Neuronal stem cell (in vitro differentiated cells): ENCODE measurements at regions not wholly inside any gene's neighbourhood (a gene's known extent, or its start where the extent isn't known, plus 50 kb on each side); places are given as distances from the start of the nearest gene placed in this dataset.

ENCODE experiments used
- DNase-seq: peaks from one replicate; pipeline ENCODE4 v3.0.0-alpha.2; 2013; ENCODE audit warnings: low spot score
- H2AFZ ChIP-seq: one replicate; pipeline ENCODE4 v1.6.1; 2013; ENCODE audit warnings: mild to moderate bottlenecking, low read length, inconsistent platforms
- H2AK5ac ChIP-seq: 2 replicates; pipeline ENCODE4 v1.6.1; 2013; ENCODE audit warnings: low read depth, mild to moderate bottlenecking, inconsistent platforms, low read length, moderate library complexity, mixed read lengths
- H2BK120ac ChIP-seq: 2 replicates; pipeline ENCODE4 v1.6.1; 2013; ENCODE audit warnings: low read depth, mild to moderate bottlenecking, inconsistent platforms, low read length, moderate library complexity, mixed read lengths
- H2BK12ac ChIP-seq: one replicate; pipeline ENCODE4 v1.6.1; 2013; ENCODE audit warnings: low read length, inconsistent platforms
- H2BK15ac ChIP-seq: 2 replicates; pipeline ENCODE4 v1.6.1; 2013; ENCODE audit warnings: mild to moderate bottlenecking, low read length, inconsistent platforms, mixed read lengths
- H2BK5ac ChIP-seq: one replicate; pipeline ENCODE4 v1.6.1; 2013; ENCODE audit warnings: inconsistent platforms, mild to moderate bottlenecking, low read length, moderate library complexity
- H3K14ac ChIP-seq: one replicate; pipeline ENCODE4 v1.6.1; 2013; ENCODE audit warnings: low read length, inconsistent platforms
- H3K18ac ChIP-seq: 2 replicates; pipeline ENCODE4 v1.6.1; 2013; ENCODE audit warnings: low read length, inconsistent platforms
- H3K23ac ChIP-seq: 2 replicates; pipeline ENCODE4 v1.6.1; 2013; ENCODE audit warnings: low read depth, mild to moderate bottlenecking, mixed read lengths, low read length, inconsistent platforms; ENCODE audit not compliant: poor library complexity
- H3K27ac ChIP-seq: replicated peaks from 3 replicates; pipeline ENCODE4 v1.5.1; 2013; ENCODE audit warnings: low read length, inconsistent platforms
- H3K27me3 ChIP-seq, 3 experiments: 2 replicates each; pipeline ENCODE4 v1.6.1; 2013; ENCODE audit warnings: low read length in 3 of 3, mild to moderate bottlenecking in 2 of 3, inconsistent platforms in 1 of 3, low read depth in 1 of 3, mixed read lengths in 1 of 3, moderate library complexity in 1 of 3; ENCODE audit not compliant: control insufficient read depth in 3 of 3, insufficient read depth in 3 of 3
- H3K36me3 ChIP-seq, 2 donors: replicated peaks in 1 of 2; 2 replicates each; pipeline ENCODE4 v1.6.1; 2013; ENCODE audit warnings: low read length in 2 of 2; ENCODE audit not compliant: control insufficient read depth in 2 of 2, insufficient read depth in 2 of 2
- H3K4ac ChIP-seq: 2 replicates; pipeline ENCODE4 v1.6.1; 2013; ENCODE audit warnings: inconsistent platforms, mild to moderate bottlenecking, low read length, moderate library complexity
- H3K4me1 ChIP-seq, 2 donors: 1 replicate in 1 of 2; 2 replicates in 1 of 2; pipeline ENCODE4 v1.6.1; 2013; ENCODE audit warnings: low read length in 2 of 2, low read depth in 1 of 2; ENCODE audit not compliant: control insufficient read depth in 2 of 2, insufficient read depth in 1 of 2
- H3K4me2 ChIP-seq: one replicate; pipeline ENCODE4 v1.6.1; 2013; ENCODE audit warnings: mild to moderate bottlenecking, low read length, inconsistent platforms; ENCODE audit not compliant: insufficient read depth, poor library complexity, severe bottlenecking
- H3K4me3 ChIP-seq, 2 donors: 2 replicates each; pipeline ENCODE4 v1.5.1; 2013; ENCODE audit warnings: low read length in 2 of 2, mild to moderate bottlenecking in 2 of 2, inconsistent platforms in 1 of 2, moderate library complexity in 1 of 2
- H3K79me1 ChIP-seq: one replicate; pipeline ENCODE4 v1.6.1; 2013; ENCODE audit warnings: low read depth, mild to moderate bottlenecking, inconsistent platforms, low read length, moderate library complexity
- H3K9ac ChIP-seq: one replicate; pipeline ENCODE4 v1.6.1; 2013; ENCODE audit warnings: mild to moderate bottlenecking, low read depth, low read length, inconsistent platforms; ENCODE audit not compliant: poor library complexity
- H3K9me3 ChIP-seq, 2 donors: replicated peaks in 1 of 2; 2 replicates each; pipeline versions ENCODE3 to v1.6.1; 2013; ENCODE audit warnings: low read length in 2 of 2, mild to moderate bottlenecking in 2 of 2, inconsistent platforms in 1 of 2, low read depth in 1 of 2, mixed read lengths in 1 of 2, moderate library complexity in 1 of 2; ENCODE audit not compliant: control insufficient read depth in 2 of 2, insufficient read depth in 1 of 2
- H4K8ac ChIP-seq: one replicate; pipeline ENCODE4 v1.6.1; 2013; ENCODE audit warnings: low read depth, mild to moderate bottlenecking, inconsistent platforms, low read length, moderate library complexity
- H4K91ac ChIP-seq: one replicate; pipeline ENCODE4 v1.6.1; 2013; ENCODE audit warnings: low read length, low read depth, mild to moderate bottlenecking, inconsistent platforms; ENCODE audit not compliant: poor library complexity
- WGBS, 2 donors: extraction: QIAGEN DNeasy Blood & Tissue Kit; methylation state at CpG; one replicate each; pipeline ENCODE4 v1.1.7; 2013; ENCODE audit warnings: missing lambda C conversion rate in 2 of 2, mixed read lengths in 1 of 2; ENCODE audit not compliant: insufficient read length in 2 of 2, insufficient replicate concordance in 1 of 2; ENCODE audit errors: extremely low coverage in 2 of 2; 5-methylcytosine and 5-hydroxymethylcytosine counted together

- Histone ChIP-seq H3K14ac (no peak overlapping the region), H2AFZ (no peak overlapping the region), H4K91ac (no peak overlapping the region), H3K4me3 (no peak overlapping the region), H2AK5ac (no peak overlapping the region), H3K4me1 (peaks cover 1 to 17% of the 10 kb centered on the region in 2 donors), H2BK120ac (no peak overlapping the region), H3K36me3 (no peaks in the 10 kb centered on the region), H2BK12ac (no peak overlapping the region), H3K27me3 (no peaks in the 10 kb centered on the region), H3K79me1 (no peaks in the 10 kb centered on the region), H3K27ac (no peak overlapping the region), H3K4me2 (no peak overlapping the region), H4K8ac (no peak overlapping the region), H2BK5ac (no peak overlapping the region), H3K9ac (no peak overlapping the region), H2BK15ac (no peak overlapping the region), H3K23ac (no peak overlapping the region), H3K4ac (no peak overlapping the region), H3K18ac (no peak overlapping the region), H3K9me3 (peaks cover 0 to 2% of the 10 kb centered on the region in 2 donors)
- DNase-seq: no peak
- WGBS, 2 donors: no CpG with 5 or more reads among the region's 1 CpG
Observed at GRCh38 chr6:139904568-139904967, 530.1 kb upstream of the CITED2 start.

- DNase-seq: no peak
- Histone ChIP-seq H3K36me3 (no peaks in the 10 kb centered on the region), H3K4me3 (no peak overlapping the region), H3K27me3 (no peaks in the 10 kb centered on the region), H3K4me2 (no peak overlapping the region), H3K14ac (no peak overlapping the region), H3K23ac (no peak overlapping the region), H2BK5ac (no peak overlapping the region), H2AFZ (no peak overlapping the region), H4K8ac (no peak overlapping the region), H4K91ac (no peak overlapping the region), H3K4ac (no peak overlapping the region), H2BK120ac (no peak overlapping the region), H2BK12ac (no peak overlapping the region), H3K27ac (no peak overlapping the region), H2AK5ac (no peak overlapping the region), H3K79me1 (no peaks in the 10 kb centered on the region), H3K9me3 (peaks cover 0 to 2% of the 10 kb centered on the region in 2 donors), H2BK15ac (no peak overlapping the region), H3K18ac (no peak overlapping the region), H3K9ac (no peak overlapping the region), H3K4me1 (peaks cover 1 to 17% of the 10 kb centered on the region in 2 donors)
Observed at GRCh38 chr6:139904158-139904533, 529.7 kb upstream of the CITED2 start.

GRCh38 chr6:139903411-139904157, 529.1 kb upstream of the CITED2 start:
- Histone ChIP-seq H2BK15ac (no peak overlapping the region), H2AFZ (no peak overlapping the region), H3K9me3 (peaks cover 0 to 2% of the 10 kb centered on the region in 2 donors), H2BK12ac (peak overlapping the region; percentile 17), H4K91ac (no peak overlapping the region), H3K27ac (no peak overlapping the region), H3K9ac (no peak overlapping the region), H4K8ac (no peak overlapping the region), H3K4me1 (peaks cover 1 to 17% of the 10 kb centered on the region in 2 donors), H3K23ac (no peak overlapping the region), H3K4me2 (no peak overlapping the region), H3K14ac (no peak overlapping the region), H3K18ac (no peak overlapping the region), H3K36me3 (no peaks in the 10 kb centered on the region), H3K4me3 (no peak overlapping the region), H2BK120ac (no peak overlapping the region), H3K4ac (no peak overlapping the region), H3K27me3 (no peaks in the 10 kb centered on the region), H3K79me1 (no peaks in the 10 kb centered on the region), H2AK5ac (no peak overlapping the region), H2BK5ac (no peak overlapping the region)
- no peak for DNase-seq
- no CpG with 5 or more reads among the region's 2 CpGs for WGBS, 2 donors

- no peak overlapping the region for H3K18ac ChIP-seq
- no peak overlapping the region for H2AK5ac ChIP-seq
- H3K23ac ChIP-seq: no peak overlapping the region
Observed at GRCh38 chr6:139895205-139895793, 520.9 kb upstream of the CITED2 start.

More at GRCh38 chr6:139895205-139895793, 520.9 kb upstream of the CITED2 start:
- H3K9me3 ChIP-seq: no peaks in the 10 kb centered on the region
- H2AFZ ChIP-seq: no peak overlapping the region
- H3K27me3 ChIP-seq: no peaks in the 10 kb centered on the region
- no peak overlapping the region for H3K4ac ChIP-seq
- no peak overlapping the region for H2BK120ac ChIP-seq
- no peak overlapping the region for H2BK15ac ChIP-seq
- H3K14ac ChIP-seq: no peak overlapping the region
- no peak overlapping the region for H3K27ac ChIP-seq
- H3K36me3 ChIP-seq: no peaks in the 10 kb centered on the region
- H3K4me2 ChIP-seq: no peak overlapping the region
- H3K9ac ChIP-seq: no peak overlapping the region
- no peak overlapping the region for H4K91ac ChIP-seq
- no peaks in the 10 kb centered on the region for H3K79me1 ChIP-seq
- no peak overlapping the region for H2BK5ac ChIP-seq
- DNase-seq: no peak
- no peak overlapping the region for H4K8ac ChIP-seq
- no peaks in the 10 kb centered on the region for H3K4me1 ChIP-seq
- H3K4me3 ChIP-seq: no peak overlapping the region
- WGBS, 2 donors: no CpG with 5 or more reads among the region's 1 CpG
- H2BK12ac ChIP-seq: no peak overlapping the region
